22Rv1 (cell line): ENCODE measurements at regions not wholly inside any gene's neighbourhood (a gene's known extent, or its start where the extent isn't known, plus 50 kb on each side); places are given as distances from the start of the nearest gene placed in this dataset.

Experiments
- CTCF ChIP-seq: fragments of 450-650 bp; IDR thresholded peaks from 2 replicates; pipeline ENCODE4 v1.5.1; 2017; ENCODE audit warnings: mild to moderate bottlenecking
- ZFX ChIP-seq: fragments of 450-650 bp; IDR thresholded peaks from 2 replicates; pipeline ENCODE4 v1.6.1; 2017; ENCODE audit warnings: antibody characterized with exemption, borderline replicate concordance

GRCh38 chr11:37277896-37278465 lies 679.9 kb upstream of the RAG2 start:
- TF ChIP-seq CTCF: no peak
- TF ChIP-seq ZFX: no peak
